T-helper 2 cell treated with Interferon-gamma antibody and Interleukin-4, amounts not matched to agents 5 μg/mL and 100 μg/mL, for 36 hours (primary cell): ENCODE measurements at regions not wholly inside any gene's neighbourhood (a gene's known extent, or its start where the extent isn't known, plus 50 kb on each side); places are given as distances from the start of the nearest gene placed in this dataset.

Experiments
- DNase-seq: peaks from one replicate; pipeline ENCODE4 v3.0.0; 2021; ENCODE audit warnings: low spot score
- H3K27ac Mint-ChIP-seq: one replicate; pipeline ENCODE4 v1.8.0; 2021; ENCODE audit warnings: mild to moderate bottlenecking, mixed read lengths
- H3K27me3 Mint-ChIP-seq: one replicate; pipeline ENCODE4 v1.8.0; 2021; ENCODE audit warnings: low read depth, mixed read lengths
- H3K36me3 Mint-ChIP-seq: one replicate; pipeline ENCODE4 v1.8.0; 2021; ENCODE audit warnings: low read depth, mixed read lengths
- H3K4me1 Mint-ChIP-seq: one replicate; pipeline ENCODE4 v1.8.0; 2021; ENCODE audit warnings: low read depth, mixed read lengths
- H3K4me3 Mint-ChIP-seq: one replicate; pipeline ENCODE4 v1.8.0; 2022; ENCODE audit warnings: mild to moderate bottlenecking, moderate library complexity, mixed read lengths
- H3K9me3 Mint-ChIP-seq: one replicate; pipeline ENCODE4 v1.8.0; 2021; ENCODE audit warnings: mixed read lengths

- no peak for DNase-seq
- no peaks in the 10 kb centered on the region for H3K27me3 Mint-ChIP-seq
- no peak overlapping the region for H3K27ac Mint-ChIP-seq
- no peaks in the 10 kb centered on the region for H3K4me1 Mint-ChIP-seq
- H3K36me3 Mint-ChIP-seq, result no peaks in the 10 kb centered on the region
- H3K4me3 Mint-ChIP-seq, result no peak overlapping the region
- H3K9me3 Mint-ChIP-seq, result no peaks in the 10 kb centered on the region
Measured at GRCh38 chr3:144177649-144178048, 206.0 kb downstream of the DIPK2A start.

GRCh38 chr3:144178607-144179006, 207.0 kb downstream of the DIPK2A start:
- no peak overlapping the region for H3K27ac Mint-ChIP-seq
- H3K4me1 Mint-ChIP-seq, result no peaks in the 10 kb centered on the region
- H3K36me3 Mint-ChIP-seq, result no peaks in the 10 kb centered on the region
- H3K27me3 Mint-ChIP-seq, result no peaks in the 10 kb centered on the region
- DNase-seq, result no peak
- H3K4me3 Mint-ChIP-seq, result no peak overlapping the region
- H3K9me3 Mint-ChIP-seq, result no peaks in the 10 kb centered on the region

- H3K27ac Mint-ChIP-seq, result no peak overlapping the region
Measured at GRCh38 chr3:144181062-144181461, 209.4 kb downstream of the DIPK2A start.

GRCh38 chr3:144182501-144182900, 210.9 kb downstream of the DIPK2A start:
- no peaks in the 10 kb centered on the region for H3K27me3 Mint-ChIP-seq
- DNase-seq, result no peak

More at GRCh38 chr3:144181062-144181461, 209.4 kb downstream of the DIPK2A start:
- no peak for DNase-seq
- Mint-ChIP-seq H3K27me3 (no peaks in the 10 kb centered on the region), H3K4me1 (no peaks in the 10 kb centered on the region), H3K36me3 (no peaks in the 10 kb centered on the region), H3K4me3 (no peak overlapping the region), H3K9me3 (no peaks in the 10 kb centered on the region)

GRCh38 chr3:144185276-144185675, 213.7 kb downstream of the DIPK2A start:
- no peaks in the 10 kb centered on the region for H3K27me3 Mint-ChIP-seq
- no peak overlapping the region for H3K27ac Mint-ChIP-seq
- H3K4me1 Mint-ChIP-seq, result no peaks in the 10 kb centered on the region
- H3K9me3 Mint-ChIP-seq, result no peaks in the 10 kb centered on the region
- no peaks in the 10 kb centered on the region for H3K36me3 Mint-ChIP-seq
- H3K4me3 Mint-ChIP-seq, result no peak overlapping the region
- DNase-seq, result no peak

More at GRCh38 chr3:144182501-144182900, 210.9 kb downstream of the DIPK2A start:
- H3K4me1 Mint-ChIP-seq, result no peaks in the 10 kb centered on the region
- no peak overlapping the region for H3K27ac Mint-ChIP-seq
- H3K4me3 Mint-ChIP-seq, result no peak overlapping the region
- H3K36me3 Mint-ChIP-seq, result no peaks in the 10 kb centered on the region
- no peaks in the 10 kb centered on the region for H3K9me3 Mint-ChIP-seq

- Mint-ChIP-seq H3K4me1 (no peaks in the 10 kb centered on the region), H3K36me3 (no peaks in the 10 kb centered on the region), H3K27me3 (no peaks in the 10 kb centered on the region), H3K27ac (no peak overlapping the region), H3K4me3 (no peak overlapping the region), H3K9me3 (no peaks in the 10 kb centered on the region)
- DNase-seq, result no peak
Measured at GRCh38 chr3:144187531-144188210, 216.0 kb downstream of the DIPK2A start.

GRCh38 chr3:144189044-144189443, 217.4 kb downstream of the DIPK2A start:
- no peak overlapping the region for H3K4me3 Mint-ChIP-seq
- no peak for DNase-seq
- no peaks in the 10 kb centered on the region for H3K9me3 Mint-ChIP-seq
- H3K27ac Mint-ChIP-seq, result no peak overlapping the region
- H3K4me1 Mint-ChIP-seq, result no peaks in the 10 kb centered on the region
- no peaks in the 10 kb centered on the region for H3K27me3 Mint-ChIP-seq
- H3K36me3 Mint-ChIP-seq, result no peaks in the 10 kb centered on the region

- Mint-ChIP-seq H3K4me3 (no peak overlapping the region), H3K4me1 (no peaks in the 10 kb centered on the region), H3K9me3 (peaks cover 10% of the 10 kb centered on the region), H3K27ac (no peak overlapping the region), H3K27me3 (no peaks in the 10 kb centered on the region), H3K36me3 (no peaks in the 10 kb centered on the region)
- no peak for DNase-seq
Measured at GRCh38 chr3:144197116-144197515, 225.5 kb downstream of the DIPK2A start.

GRCh38 chr3:144197582-144197981, 226.0 kb downstream of the DIPK2A start:
- Mint-ChIP-seq H3K27me3 (no peaks in the 10 kb centered on the region), H3K36me3 (no peaks in the 10 kb centered on the region), H3K9me3 (peaks cover 10% of the 10 kb centered on the region), H3K4me3 (no peak overlapping the region), H3K27ac (no peak overlapping the region), H3K4me1 (no peaks in the 10 kb centered on the region)
- DNase-seq, result no peak

- no peaks in the 10 kb centered on the region for H3K27me3 Mint-ChIP-seq
- H3K9me3 Mint-ChIP-seq, result peaks cover 2% of the 10 kb centered on the region
- H3K27ac Mint-ChIP-seq, result no peak overlapping the region
- H3K4me3 Mint-ChIP-seq, result no peak overlapping the region
- no peaks in the 10 kb centered on the region for H3K36me3 Mint-ChIP-seq
- H3K4me1 Mint-ChIP-seq, result no peaks in the 10 kb centered on the region
- no peak for DNase-seq
Measured at GRCh38 chr3:144200004-144200403, 228.4 kb downstream of the DIPK2A start.

GRCh38 chr3:144200466-144200865, 228.8 kb downstream of the DIPK2A start:
- no peaks in the 10 kb centered on the region for H3K9me3 Mint-ChIP-seq
- H3K27ac Mint-ChIP-seq, result no peak overlapping the region
- no peaks in the 10 kb centered on the region for H3K4me1 Mint-ChIP-seq
- H3K4me3 Mint-ChIP-seq, result no peak overlapping the region
- no peak for DNase-seq
- H3K27me3 Mint-ChIP-seq, result no peaks in the 10 kb centered on the region
- H3K36me3 Mint-ChIP-seq, result no peaks in the 10 kb centered on the region

- Mint-ChIP-seq H3K9me3 (no peaks in the 10 kb centered on the region), H3K36me3 (no peaks in the 10 kb centered on the region), H3K27ac (no peak overlapping the region), H3K4me1 (no peaks in the 10 kb centered on the region), H3K27me3 (no peaks in the 10 kb centered on the region), H3K4me3 (no peak overlapping the region)
- DNase-seq, result no peak
Measured at GRCh38 chr3:144221761-144222160, 250.1 kb downstream of the DIPK2A start.

- Mint-ChIP-seq H3K4me1 (no peaks in the 10 kb centered on the region), H3K27ac (no peak overlapping the region), H3K27me3 (no peaks in the 10 kb centered on the region), H3K36me3 (no peaks in the 10 kb centered on the region), H3K4me3 (no peak overlapping the region), H3K9me3 (no peaks in the 10 kb centered on the region)
- DNase-seq, result no peak
Measured at GRCh38 chr3:144229330-144229729, 257.7 kb downstream of the DIPK2A start.

GRCh38 chr3:144229953-144230352, 258.3 kb downstream of the DIPK2A start:
- H3K27ac Mint-ChIP-seq, result no peak overlapping the region
- H3K4me3 Mint-ChIP-seq, result no peak overlapping the region
- DNase-seq, result no peak
- no peaks in the 10 kb centered on the region for H3K36me3 Mint-ChIP-seq
- H3K9me3 Mint-ChIP-seq, result no peaks in the 10 kb centered on the region
- no peaks in the 10 kb centered on the region for H3K4me1 Mint-ChIP-seq
- no peaks in the 10 kb centered on the region for H3K27me3 Mint-ChIP-seq

GRCh38 chr3:144235489-144235888, 263.9 kb downstream of the DIPK2A start:
- H3K9me3 Mint-ChIP-seq, result no peaks in the 10 kb centered on the region
- no peak for DNase-seq
- H3K4me3 Mint-ChIP-seq, result no peak overlapping the region
- H3K27me3 Mint-ChIP-seq, result no peaks in the 10 kb centered on the region
- H3K27ac Mint-ChIP-seq, result no peak overlapping the region
- no peaks in the 10 kb centered on the region for H3K4me1 Mint-ChIP-seq
- H3K36me3 Mint-ChIP-seq, result no peaks in the 10 kb centered on the region
